GM10248 (cell line): ENCODE measurements at regions not wholly inside any gene's neighbourhood (a gene's known extent, or its start where the extent isn't known, plus 50 kb on each side); places are given as distances from the start of the nearest gene placed in this dataset.

Experiments
- CTCF ChIA-PET: fragments of 300-600 bp; sonication (Branson Sonifier 250); formaldehyde crosslinking; extraction: SDS; loops from one replicate; lab custom pipeline; 2021; ENCODE audit warnings: antibody characterized with exemption; lab: Yijun Ruan, JAX
- POLR2A ChIA-PET: fragments of 350-650 bp; sonication (Branson Sonifier 250); formaldehyde crosslinking; extraction: SDS; loops from one replicate; lab custom pipeline; 2020; ENCODE audit warnings: antibody characterized with exemption; lab: Yijun Ruan, JAX
- DNase-seq: peaks from one replicate; pipeline ENCODE4 v3.0.0; 2012; ENCODE audit errors: extremely low spot score
- TF ChIP-seq, protein P1 (sequence below): IDR thresholded peaks from 2 replicates; pipeline ENCODE4 v1.5.1; 2012; ENCODE audit warnings: mild to moderate bottlenecking, low read depth; ENCODE audit errors: extremely low read depth, missing control alignments, control extremely low read depth

- TF ChIP-seq, protein P1, sequence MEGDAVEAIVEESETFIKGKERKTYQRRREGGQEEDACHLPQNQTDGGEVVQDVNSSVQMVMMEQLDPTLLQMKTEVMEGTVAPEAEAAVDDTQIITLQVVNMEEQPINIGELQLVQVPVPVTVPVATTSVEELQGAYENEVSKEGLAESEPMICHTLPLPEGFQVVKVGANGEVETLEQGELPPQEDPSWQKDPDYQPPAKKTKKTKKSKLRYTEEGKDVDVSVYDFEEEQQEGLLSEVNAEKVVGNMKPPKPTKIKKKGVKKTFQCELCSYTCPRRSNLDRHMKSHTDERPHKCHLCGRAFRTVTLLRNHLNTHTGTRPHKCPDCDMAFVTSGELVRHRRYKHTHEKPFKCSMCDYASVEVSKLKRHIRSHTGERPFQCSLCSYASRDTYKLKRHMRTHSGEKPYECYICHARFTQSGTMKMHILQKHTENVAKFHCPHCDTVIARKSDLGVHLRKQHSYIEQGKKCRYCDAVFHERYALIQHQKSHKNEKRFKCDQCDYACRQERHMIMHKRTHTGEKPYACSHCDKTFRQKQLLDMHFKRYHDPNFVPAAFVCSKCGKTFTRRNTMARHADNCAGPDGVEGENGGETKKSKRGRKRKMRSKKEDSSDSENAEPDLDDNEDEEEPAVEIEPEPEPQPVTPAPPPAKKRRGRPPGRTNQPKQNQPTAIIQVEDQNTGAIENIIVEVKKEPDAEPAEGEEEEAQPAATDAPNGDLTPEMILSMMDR: no peak
- ChIA-PET POLR2A (interaction anchor here (2.3 to 2.6 kb wide), 2 partner anchors 9 to 348 kb away, joined by 12 read pairs; partner anchors contain the start of gene BTG1), CTCF (interaction anchor here (0.7 to 4.5 kb wide), 15 partner anchors 8 to 1112 kb away, joined by 3 to 65 read pairs (median 4); partner anchors contain the start of gene BTG1)
- peak; percentile 28 for DNase-seq
These were observed 209.0 kb upstream of the PLEKHG7 start for GRCh38 chr12:92493816-92494215.

- TF ChIP-seq, protein P1: no peak
- CTCF ChIA-PET: interaction anchor here (0.7 to 4.5 kb wide), 8 partner anchors 8 to 91 kb away, joined by 3 to 65 read pairs (median 8); no protein-coding TSS in a partner anchor
- DNase-seq: no peak
- POLR2A ChIA-PET: interaction anchor here (0.6 to 2.6 kb wide), 3 partner anchors 10 to 350 kb away, joined by 3 to 12 read pairs (median 4); no protein-coding TSS in a partner anchor
These were observed 209.8 kb upstream of the PLEKHG7 start for GRCh38 chr12:92492995-92493394.

GRCh38 chr12:92492291-92492690 is 210.5 kb upstream of the PLEKHG7 start:
- CTCF ChIA-PET: interaction anchor here (0.8 to 4.5 kb wide), 7 partner anchors 12 to 79 kb away, joined by 3 to 65 read pairs (median 3); no protein-coding TSS in a partner anchor
- TF ChIP-seq, protein P1: peak; percentile 10
- no peak for DNase-seq
- POLR2A ChIA-PET: interaction anchor here (2.6 kb wide), 1 partner anchor 11 kb away, joined by 12 read pairs; no protein-coding TSS in a partner anchor

- TF ChIP-seq, protein P1: no peak
- no peak for DNase-seq
- POLR2A ChIA-PET: no interaction called here
- CTCF ChIA-PET: interaction anchor here (0.9 to 2.7 kb wide), 3 partner anchors 12 to 87 kb away, joined by 3 to 16 read pairs (median 3); no protein-coding TSS in a partner anchor
These were observed 213.0 kb upstream of the PLEKHG7 start for GRCh38 chr12:92489781-92490180.

DNA sequence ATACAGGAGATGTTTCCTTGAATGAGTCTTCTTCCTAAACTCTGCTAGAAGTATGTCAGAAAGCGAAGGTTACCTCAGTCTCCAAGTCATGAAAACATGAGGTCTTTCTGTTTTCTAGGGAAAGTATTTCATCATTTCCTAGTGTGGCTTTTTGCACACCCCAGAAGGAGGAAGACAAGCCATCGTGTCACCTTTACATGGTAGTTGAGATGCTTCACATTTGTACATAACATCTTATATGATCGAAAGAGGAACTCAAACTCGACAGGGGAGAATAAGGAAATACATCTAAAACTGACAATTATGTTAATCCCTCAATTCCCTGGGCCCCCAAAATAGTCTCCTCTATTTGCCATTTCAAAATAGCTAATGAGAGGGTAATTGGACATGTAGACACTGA is 214.1 kb upstream of the PLEKHG7 start:
- DNase-seq: no peak
- TF ChIP-seq, protein P1: no peak
- ChIA-PET CTCF (interaction anchor here (1.2 to 2.7 kb wide), 3 partner anchors 10 to 13 kb away, joined by 3 to 16 read pairs (median 6); no protein-coding TSS in a partner anchor), POLR2A (interaction anchor here (0.9 kb wide), 1 partner anchor 343 kb away, joined by 3 read pairs; the partner anchor contains the start of gene BTG1)

DNA sequence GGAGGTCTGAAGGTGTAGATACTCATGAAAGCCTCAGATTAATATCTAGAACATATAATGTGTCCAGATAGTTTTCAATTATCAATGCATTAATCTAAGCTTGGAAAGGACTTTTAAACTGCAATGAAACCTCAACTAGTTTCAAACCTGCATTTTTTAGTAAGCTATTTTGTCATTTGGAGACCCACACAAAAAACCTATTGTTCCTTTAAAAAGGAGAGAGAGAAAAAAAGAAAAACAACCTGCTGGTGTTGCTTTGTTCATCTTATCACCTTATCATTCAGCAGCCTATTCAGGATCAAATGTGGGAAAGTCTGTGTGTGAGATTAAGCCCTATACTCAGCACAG is 215.7 kb upstream of the PLEKHG7 start:
- ChIA-PET POLR2A (interaction anchor here (0.8 kb wide), 1 partner anchor 341 kb away, joined by 3 read pairs; the partner anchor contains the start of gene BTG1), CTCF (interaction anchor here (0.7 to 4.5 kb wide), 11 partner anchors 7 to 676 kb away, joined by 3 to 23 read pairs (median 4); no protein-coding TSS in a partner anchor)
- no peak for DNase-seq
- TF ChIP-seq, protein P1: no peak
